ENCODE measurements at regions not wholly inside any gene's neighbourhood (a gene's known extent, or its start where the extent isn't known, plus 50 kb on each side); places are given as distances from the start of the nearest gene placed in this dataset.
A peak's percentile ranks its signal among the peaks of the same experiment; 100 is the strongest.

DNA sequence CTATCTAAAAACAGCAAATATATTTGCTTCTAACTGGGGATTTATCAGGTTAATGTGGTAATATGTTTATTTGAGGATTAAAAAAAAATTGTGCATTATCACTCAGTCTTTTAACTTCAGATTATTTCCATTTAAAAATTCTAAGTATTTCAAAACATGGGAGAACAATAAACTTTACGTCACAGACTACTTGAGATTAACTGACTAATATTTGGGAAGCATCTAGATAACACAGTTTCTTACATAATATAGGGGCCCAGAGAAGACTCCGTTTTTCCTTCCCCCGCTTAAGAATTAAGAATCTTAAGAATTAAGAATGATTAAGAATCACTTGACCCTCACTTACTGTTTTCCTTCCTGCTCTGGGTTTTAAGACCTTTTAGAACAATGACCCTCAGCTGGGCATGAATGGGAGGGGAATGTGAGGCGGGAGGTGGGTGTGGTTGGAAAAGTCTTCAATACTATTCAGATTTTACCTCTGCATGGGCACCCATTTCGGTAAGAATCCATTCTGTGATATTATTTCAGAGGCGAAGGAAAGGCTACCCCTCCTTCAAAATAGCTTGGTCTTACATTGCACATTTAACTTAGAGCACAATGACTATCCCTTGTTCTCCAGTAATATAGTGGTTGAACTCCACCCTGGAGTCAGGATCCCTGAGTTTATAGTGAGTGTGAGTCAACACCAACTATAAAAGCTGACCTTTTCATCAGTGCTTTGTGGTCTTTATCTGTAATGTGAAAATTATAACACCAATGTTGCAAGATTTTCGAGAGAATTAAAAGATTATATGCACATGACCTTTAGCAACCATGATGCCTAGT is 821.3 kb downstream of the USP25 start:
- no peak overlapping the region for H3K9ac ChIP-seq (ENCODE audit: low read length)
- H3K4me1 ChIP-seq (ENCODE audit: control insufficient read depth, insufficient read depth, low read length): peaks cover 4% of the 10 kb centered on the region
- no peaks in the 10 kb centered on the region for H3K36me3 ChIP-seq (ENCODE audit: control insufficient read depth, insufficient read depth, low read length, severe bottlenecking)
- DNase-seq (ENCODE audit: low read depth): no peak
- no peaks in the 10 kb centered on the region for H3K9me3 ChIP-seq (ENCODE audit: control insufficient read depth, low read length)
- H3K27me3 ChIP-seq (replicated peaks; ENCODE audit: control insufficient read depth, insufficient read depth, low read length): no peaks in the 10 kb centered on the region
- no peak overlapping the region for H3K4me3 ChIP-seq (ENCODE audit: low read length)

DNA sequence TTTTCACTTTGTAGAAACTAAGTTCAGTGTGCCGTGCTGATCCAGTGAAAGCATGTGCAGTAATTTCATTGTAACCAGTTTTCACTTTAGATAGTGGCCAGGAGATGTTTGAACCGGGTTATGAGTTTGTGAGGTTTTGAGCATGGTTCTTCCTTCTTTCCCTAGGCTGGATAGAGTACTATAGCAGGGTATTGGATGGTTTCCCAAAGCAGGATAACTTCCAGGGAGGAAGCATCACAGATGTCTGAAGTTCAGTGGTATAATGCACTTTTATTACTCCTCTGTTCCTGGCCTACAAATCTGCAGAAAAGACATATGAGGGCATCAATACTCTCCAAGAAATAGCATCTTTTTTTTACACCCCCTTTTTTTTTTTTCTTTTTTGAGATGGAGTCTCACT is 823.1 kb downstream of the USP25 start:
- no peak for DNase-seq (ENCODE audit: low read depth)
- Histone ChIP-seq H3K27me3 (replicated peaks; ENCODE audit: control insufficient read depth, insufficient read depth, low read length) (no peaks in the 10 kb centered on the region), H3K9ac (ENCODE audit: low read length) (no peak overlapping the region), H3K9me3 (ENCODE audit: control insufficient read depth, low read length) (no peaks in the 10 kb centered on the region), H3K36me3 (ENCODE audit: control insufficient read depth, insufficient read depth, low read length, severe bottlenecking) (no peaks in the 10 kb centered on the region), H3K4me1 (ENCODE audit: control insufficient read depth, insufficient read depth, low read length) (peaks cover 4% of the 10 kb centered on the region), H3K4me3 (ENCODE audit: low read length) (no peak overlapping the region)

DNA sequence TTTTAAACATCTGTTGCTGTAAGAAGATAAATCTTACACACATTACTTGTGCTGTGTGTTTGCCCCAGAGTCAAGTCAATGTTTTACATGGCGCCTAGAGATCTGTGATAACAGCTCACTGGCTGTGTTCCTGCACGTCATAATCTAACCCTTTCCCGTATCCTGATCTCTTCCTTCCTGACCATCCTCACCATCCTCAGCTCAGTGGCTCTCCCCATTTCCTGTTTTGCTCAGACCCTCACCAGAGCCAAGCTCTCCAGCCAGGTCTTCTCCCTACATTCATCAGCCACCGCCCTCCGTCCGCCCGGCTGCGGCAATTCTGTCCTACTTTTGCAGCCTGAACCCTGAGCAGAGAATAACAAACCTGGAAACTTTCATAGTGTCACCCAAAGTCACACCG is 824.7 kb downstream of the USP25 start:
- Histone ChIP-seq H3K9me3 (ENCODE audit: control insufficient read depth, low read length) (no peaks in the 10 kb centered on the region), H3K27me3 (replicated peaks; ENCODE audit: control insufficient read depth, insufficient read depth, low read length) (no peaks in the 10 kb centered on the region), H3K36me3 (ENCODE audit: control insufficient read depth, insufficient read depth, low read length, severe bottlenecking) (no peaks in the 10 kb centered on the region), H3K9ac (ENCODE audit: low read length) (no peak overlapping the region), H3K4me3 (ENCODE audit: low read length) (no peak overlapping the region), H3K4me1 (ENCODE audit: control insufficient read depth, insufficient read depth, low read length) (peaks cover 4% of the 10 kb centered on the region)
- DNase-seq (ENCODE audit: low read depth): no peak

GRCh38 chr21:16563116-16563515 is 833.3 kb downstream of the USP25 start:
- no peaks in the 10 kb centered on the region for H3K27me3 ChIP-seq (replicated peaks; ENCODE audit: control insufficient read depth, insufficient read depth, low read length)
- H3K4me3 ChIP-seq (ENCODE audit: low read length): no peak overlapping the region
- H3K9ac ChIP-seq (ENCODE audit: low read length): no peak overlapping the region
- no peaks in the 10 kb centered on the region for H3K9me3 ChIP-seq (ENCODE audit: control insufficient read depth, low read length)
- H3K4me1 ChIP-seq (ENCODE audit: control insufficient read depth, insufficient read depth, low read length): no peaks in the 10 kb centered on the region
- no peak for DNase-seq (ENCODE audit: low read depth)
- H3K36me3 ChIP-seq (ENCODE audit: control insufficient read depth, insufficient read depth, low read length, severe bottlenecking): no peaks in the 10 kb centered on the region

- Histone ChIP-seq H3K9ac (ENCODE audit: low read length) (no peak overlapping the region), H3K27me3 (replicated peaks; ENCODE audit: control insufficient read depth, insufficient read depth, low read length) (no peaks in the 10 kb centered on the region), H3K36me3 (ENCODE audit: control insufficient read depth, insufficient read depth, low read length, severe bottlenecking) (no peaks in the 10 kb centered on the region), H3K9me3 (ENCODE audit: control insufficient read depth, low read length) (no peaks in the 10 kb centered on the region), H3K4me3 (ENCODE audit: low read length) (no peak overlapping the region), H3K4me1 (ENCODE audit: control insufficient read depth, insufficient read depth, low read length) (no peaks in the 10 kb centered on the region)
- DNase-seq (ENCODE audit: low read depth): no peak
Observed at GRCh38 chr21:16563795-16564194, 834.0 kb downstream of the USP25 start.

GRCh38 chr21:16568244-16568643 is 838.5 kb downstream of the USP25 start:
- peaks cover 25% of the 10 kb centered on the region for H3K4me1 ChIP-seq (ENCODE audit: control insufficient read depth, insufficient read depth, low read length)
- no peak overlapping the region for H3K9ac ChIP-seq (ENCODE audit: low read length)
- no peak for DNase-seq (ENCODE audit: low read depth)
- H3K4me3 ChIP-seq (ENCODE audit: low read length): no peak overlapping the region
- no peaks in the 10 kb centered on the region for H3K27me3 ChIP-seq (replicated peaks; ENCODE audit: control insufficient read depth, insufficient read depth, low read length)
- no peaks in the 10 kb centered on the region for H3K36me3 ChIP-seq (ENCODE audit: control insufficient read depth, insufficient read depth, low read length, severe bottlenecking)
- no peaks in the 10 kb centered on the region for H3K9me3 ChIP-seq (ENCODE audit: control insufficient read depth, low read length)

GRCh38 chr21:16568661-16569060 is 838.9 kb downstream of the USP25 start:
- Histone ChIP-seq H3K4me1 (ENCODE audit: control insufficient read depth, insufficient read depth, low read length) (peaks cover 27% of the 10 kb centered on the region), H3K27me3 (replicated peaks; ENCODE audit: control insufficient read depth, insufficient read depth, low read length) (no peaks in the 10 kb centered on the region), H3K4me3 (ENCODE audit: low read length) (no peak overlapping the region), H3K36me3 (ENCODE audit: control insufficient read depth, insufficient read depth, low read length, severe bottlenecking) (no peaks in the 10 kb centered on the region), H3K9ac (ENCODE audit: low read length) (no peak overlapping the region), H3K9me3 (ENCODE audit: control insufficient read depth, low read length) (no peaks in the 10 kb centered on the region)
- no peak for DNase-seq (ENCODE audit: low read depth)

DNA sequence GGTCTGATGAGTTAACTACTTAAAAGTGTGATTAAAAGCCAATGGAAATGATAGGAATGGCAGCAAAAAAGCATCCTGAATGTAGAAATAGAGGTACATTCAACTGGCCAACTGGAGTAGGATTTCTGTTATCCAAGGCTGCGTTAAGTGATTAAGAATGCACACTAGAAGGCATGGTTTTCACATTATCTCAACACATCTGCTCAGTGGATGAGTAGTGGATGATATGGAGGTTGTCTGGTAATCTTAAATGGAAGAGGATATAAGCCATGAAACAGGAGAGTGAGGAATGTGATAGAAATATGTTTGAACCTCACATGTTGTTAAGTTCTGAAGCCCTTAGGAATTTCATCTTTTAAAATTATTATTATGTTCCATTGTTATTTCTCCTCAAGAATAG is 839.9 kb downstream of the USP25 start:
- no peak for DNase-seq (ENCODE audit: low read depth)
- Histone ChIP-seq H3K27me3 (replicated peaks; ENCODE audit: control insufficient read depth, insufficient read depth, low read length) (no peaks in the 10 kb centered on the region), H3K36me3 (ENCODE audit: control insufficient read depth, insufficient read depth, low read length, severe bottlenecking) (no peaks in the 10 kb centered on the region), H3K9ac (ENCODE audit: low read length) (no peak overlapping the region), H3K4me3 (ENCODE audit: low read length) (no peak overlapping the region), H3K9me3 (ENCODE audit: control insufficient read depth, low read length) (no peaks in the 10 kb centered on the region), H3K4me1 (ENCODE audit: control insufficient read depth, insufficient read depth, low read length) (peaks cover 33% of the 10 kb centered on the region)

GRCh38 chr21:16570171-16570570 is 840.4 kb downstream of the USP25 start:
- Histone ChIP-seq H3K36me3 (ENCODE audit: control insufficient read depth, insufficient read depth, low read length, severe bottlenecking) (no peaks in the 10 kb centered on the region), H3K27me3 (replicated peaks; ENCODE audit: control insufficient read depth, insufficient read depth, low read length) (no peaks in the 10 kb centered on the region), H3K9me3 (ENCODE audit: control insufficient read depth, low read length) (no peaks in the 10 kb centered on the region), H3K9ac (ENCODE audit: low read length) (no peak overlapping the region), H3K4me3 (ENCODE audit: low read length) (no peak overlapping the region), H3K4me1 (ENCODE audit: control insufficient read depth, insufficient read depth, low read length) (peaks cover 33% of the 10 kb centered on the region)
- DNase-seq (ENCODE audit: low read depth): no peak

GRCh38 chr21:16570856-16571255 is 841.1 kb downstream of the USP25 start:
- Histone ChIP-seq H3K4me3 (ENCODE audit: low read length) (no peak overlapping the region), H3K4me1 (ENCODE audit: control insufficient read depth, insufficient read depth, low read length) (peaks cover 33% of the 10 kb centered on the region), H3K36me3 (ENCODE audit: control insufficient read depth, insufficient read depth, low read length, severe bottlenecking) (no peaks in the 10 kb centered on the region), H3K27me3 (replicated peaks; ENCODE audit: control insufficient read depth, insufficient read depth, low read length) (no peaks in the 10 kb centered on the region), H3K9me3 (ENCODE audit: control insufficient read depth, low read length) (no peaks in the 10 kb centered on the region), H3K9ac (ENCODE audit: low read length) (no peak overlapping the region)
- DNase-seq (ENCODE audit: low read depth): peak; percentile 27

GRCh38 chr21:16571594-16571993 is 841.8 kb downstream of the USP25 start:
- no peaks in the 10 kb centered on the region for H3K36me3 ChIP-seq (ENCODE audit: control insufficient read depth, insufficient read depth, low read length, severe bottlenecking)
- no peak overlapping the region for H3K4me3 ChIP-seq (ENCODE audit: low read length)
- peak; percentile 19 for DNase-seq (ENCODE audit: low read depth)
- H3K9me3 ChIP-seq (ENCODE audit: control insufficient read depth, low read length): no peaks in the 10 kb centered on the region
- H3K9ac ChIP-seq (ENCODE audit: low read length): no peak overlapping the region
- H3K27me3 ChIP-seq (replicated peaks; ENCODE audit: control insufficient read depth, insufficient read depth, low read length): no peaks in the 10 kb centered on the region
- H3K4me1 ChIP-seq (ENCODE audit: control insufficient read depth, insufficient read depth, low read length): peaks cover 33% of the 10 kb centered on the region

- no peak overlapping the region for H3K9ac ChIP-seq (ENCODE audit: low read length)
- DNase-seq (ENCODE audit: low read depth): peak; percentile 21
- no peak overlapping the region for H3K4me3 ChIP-seq (ENCODE audit: low read length)
- H3K27me3 ChIP-seq (replicated peaks; ENCODE audit: control insufficient read depth, insufficient read depth, low read length): no peaks in the 10 kb centered on the region
- H3K4me1 ChIP-seq (ENCODE audit: control insufficient read depth, insufficient read depth, low read length): peaks cover 33% of the 10 kb centered on the region
- no peaks in the 10 kb centered on the region for H3K9me3 ChIP-seq (ENCODE audit: control insufficient read depth, low read length)
- H3K36me3 ChIP-seq (ENCODE audit: control insufficient read depth, insufficient read depth, low read length, severe bottlenecking): no peaks in the 10 kb centered on the region
Observed at GRCh38 chr21:16572032-16572431, 842.2 kb downstream of the USP25 start.
